Activated T-cell treated with anti-CD3 and anti-CD28 coated beads for 48 hours (primary cell): ENCODE measurements at regions not wholly inside any gene's neighbourhood (a gene's known extent, or its start where the extent isn't known, plus 50 kb on each side); places are given as distances from the start of the nearest gene placed in this dataset.

ENCODE experiments used
- DNase-seq: peaks from one replicate; pipeline ENCODE4 v3.0.0-alpha.2; 2020; ENCODE audit warnings: low read depth

DNA sequence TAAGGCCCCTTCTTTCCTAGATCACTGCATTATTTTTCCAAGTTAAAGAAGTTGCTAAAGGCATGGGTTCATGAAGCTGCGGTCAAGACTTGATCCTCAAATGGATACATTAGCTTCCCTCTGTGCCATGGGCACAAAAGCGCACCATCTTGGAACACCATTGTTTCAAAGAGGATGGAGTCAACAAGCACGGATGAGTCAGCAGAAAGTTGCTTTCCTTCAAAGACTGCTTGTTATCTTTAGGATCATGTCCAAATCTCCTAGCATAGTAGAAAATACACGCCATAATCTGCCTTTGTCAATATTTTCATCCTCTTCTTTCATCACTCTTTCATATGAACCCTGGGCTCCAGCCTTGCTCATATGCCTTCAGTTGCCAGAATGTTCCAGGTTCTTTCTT, 226.8 kb upstream of the GATB start:
- DNase-seq = no peak

- DNase-seq = no peak
Observed at GRCh38 chr4:151983854-151984253, 223.0 kb upstream of the GATB start.

- DNase-seq = no peak
Observed at GRCh38 chr4:151979819-151980218, 219.0 kb upstream of the GATB start.

GRCh38 chr4:151968643-151969042, 207.8 kb upstream of the GATB start:
- no peak for DNase-seq

DNA sequence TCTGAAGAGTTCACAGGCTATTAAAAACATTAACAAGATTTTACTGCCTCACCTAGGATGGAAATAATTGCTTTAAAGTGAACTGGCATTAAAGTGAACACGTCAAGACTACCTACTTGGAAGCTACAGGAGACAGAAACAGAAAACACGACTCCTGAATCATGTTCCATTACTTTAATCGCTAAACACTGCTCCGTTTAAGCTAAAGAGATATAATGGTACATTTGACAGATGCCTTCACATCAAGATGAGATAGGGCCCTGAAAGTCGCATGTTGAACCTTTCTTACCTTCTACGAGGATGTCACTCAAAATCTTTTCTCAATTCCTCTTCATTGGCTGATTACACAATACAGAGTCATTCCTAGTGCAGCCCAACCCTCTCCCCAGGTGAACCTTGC, 206.3 kb upstream of the GATB start:
- no peak for DNase-seq

- no peak for DNase-seq
Observed at GRCh38 chr4:151962138-151962823, 201.5 kb upstream of the GATB start.

GRCh38 chr4:151961456-151961855, 200.6 kb upstream of the GATB start:
- no peak for DNase-seq

DNA sequence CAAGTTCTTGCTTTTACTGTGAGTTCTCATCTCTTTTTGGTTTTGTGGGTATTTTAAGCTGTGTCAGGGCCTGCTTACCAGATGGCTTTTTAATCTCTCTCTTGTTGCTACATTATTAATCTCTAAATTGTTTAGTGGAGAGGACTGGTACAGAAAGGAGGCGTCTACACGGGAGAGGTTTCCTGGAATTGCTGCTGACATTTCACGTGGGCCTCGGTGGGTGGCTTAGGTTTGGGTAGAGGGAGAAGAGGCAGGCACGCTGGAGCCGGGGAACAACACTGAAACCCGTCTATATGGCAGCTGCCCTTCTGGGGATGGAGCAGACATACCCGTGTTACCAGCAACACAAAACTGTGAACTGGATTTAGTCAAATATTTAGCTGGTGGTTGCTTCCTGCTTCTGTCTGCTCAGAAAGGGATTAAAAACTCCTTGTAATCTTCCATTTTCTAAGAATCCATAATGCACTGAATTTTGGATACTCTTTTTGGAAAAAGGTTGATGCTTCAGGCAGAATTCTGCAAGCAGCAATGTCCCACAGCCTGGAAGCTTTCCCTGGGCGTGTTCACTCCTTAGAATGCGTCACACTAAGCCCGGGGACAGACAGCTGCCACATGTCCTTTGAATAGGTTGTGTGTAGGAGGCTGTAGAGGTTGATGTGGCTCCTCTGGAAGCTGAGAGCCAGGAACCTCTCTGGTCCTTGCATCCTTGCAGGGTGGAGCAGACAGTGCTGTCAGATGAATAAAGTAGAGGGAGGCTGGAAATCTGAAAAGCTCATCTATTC, 199.8 kb upstream of the GATB start:
- DNase-seq = no peak

DNA sequence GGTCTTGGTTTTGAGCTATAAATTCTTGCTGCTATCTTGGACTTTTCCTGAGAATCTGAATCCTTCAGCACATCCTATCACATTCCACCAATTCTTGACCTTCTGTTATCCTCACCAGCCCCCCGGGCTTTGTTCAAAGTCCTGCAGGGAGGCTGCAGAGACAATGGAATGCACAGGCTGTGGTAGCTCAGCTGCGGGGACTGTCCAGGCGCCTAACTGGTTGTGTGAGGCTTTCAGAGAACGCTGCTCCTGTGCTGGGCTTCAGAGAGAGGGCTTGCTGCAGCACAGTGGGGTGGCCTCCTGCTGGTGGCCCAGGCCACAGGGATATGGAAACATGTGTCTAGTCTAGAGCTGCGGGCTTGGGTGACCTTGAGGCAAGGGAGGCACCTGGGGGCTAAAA, 196.3 kb upstream of the GATB start:
- no peak for DNase-seq

GRCh38 chr4:151955721-151956380, 195.0 kb upstream of the GATB start:
- DNase-seq = no peak

DNA sequence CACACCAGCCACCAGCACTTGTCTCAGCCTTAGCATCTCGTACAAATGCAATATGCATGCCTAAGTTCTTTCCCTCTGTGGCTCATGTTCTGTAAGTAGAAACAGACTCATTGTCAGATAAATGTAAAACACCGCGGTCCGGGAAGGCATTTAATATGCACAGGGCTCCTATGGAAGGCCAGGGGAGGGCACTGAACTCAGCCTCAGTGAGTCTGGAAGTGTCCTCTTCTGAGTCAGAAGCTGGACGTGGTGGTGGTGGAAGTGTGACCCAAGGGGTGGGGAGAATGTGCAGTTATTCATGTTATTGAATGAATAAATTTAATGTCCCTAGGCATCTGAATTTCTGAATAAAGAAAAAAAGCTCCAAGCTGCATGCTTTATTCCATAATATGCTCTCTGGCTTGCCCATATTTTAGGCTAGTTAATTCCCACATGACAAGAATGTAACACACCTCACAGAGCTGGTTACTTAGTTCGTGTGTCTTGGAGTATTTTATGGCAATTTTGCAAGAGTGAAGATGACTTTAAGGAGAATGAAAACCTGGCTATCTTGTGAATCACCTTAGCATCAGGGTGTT, 193.1 kb upstream of the GATB start:
- no peak for DNase-seq

- DNase-seq = no peak
Observed at GRCh38 chr4:151953312-151953711, 192.5 kb upstream of the GATB start.

DNA sequence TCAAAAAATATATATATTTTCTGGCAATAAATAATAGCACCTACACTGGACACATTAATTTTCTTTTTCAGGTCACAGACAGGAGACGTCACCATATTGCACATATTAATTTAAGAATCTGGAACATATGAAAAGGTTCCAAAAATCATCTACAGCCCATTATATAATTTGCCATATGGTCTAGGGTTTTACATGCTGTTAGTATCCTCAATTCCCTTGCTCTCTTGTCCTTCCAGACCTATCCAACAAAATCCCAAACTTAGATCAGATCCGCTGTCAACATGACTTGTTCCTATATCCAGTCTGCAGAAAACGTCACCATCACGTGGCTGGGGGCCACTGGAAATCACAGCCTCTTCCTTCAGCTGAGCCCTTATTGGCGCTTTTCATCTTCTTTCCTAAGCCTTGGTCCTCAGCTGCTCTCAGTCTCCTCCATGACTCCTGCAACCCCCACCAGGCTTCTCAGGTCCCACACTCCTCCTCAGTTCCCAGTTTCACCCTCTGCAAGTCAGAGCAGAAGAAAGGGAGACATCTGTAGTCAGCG, 192.0 kb upstream of the GATB start:
- DNase-seq = no peak

GRCh38 chr4:151952137-151952536, 191.3 kb upstream of the GATB start:
- no peak for DNase-seq

- DNase-seq = no peak
Observed at GRCh38 chr4:151951671-151952050, 190.9 kb upstream of the GATB start.

GRCh38 chr4:151950993-151951670, 190.3 kb upstream of the GATB start:
- DNase-seq = no peak

DNA sequence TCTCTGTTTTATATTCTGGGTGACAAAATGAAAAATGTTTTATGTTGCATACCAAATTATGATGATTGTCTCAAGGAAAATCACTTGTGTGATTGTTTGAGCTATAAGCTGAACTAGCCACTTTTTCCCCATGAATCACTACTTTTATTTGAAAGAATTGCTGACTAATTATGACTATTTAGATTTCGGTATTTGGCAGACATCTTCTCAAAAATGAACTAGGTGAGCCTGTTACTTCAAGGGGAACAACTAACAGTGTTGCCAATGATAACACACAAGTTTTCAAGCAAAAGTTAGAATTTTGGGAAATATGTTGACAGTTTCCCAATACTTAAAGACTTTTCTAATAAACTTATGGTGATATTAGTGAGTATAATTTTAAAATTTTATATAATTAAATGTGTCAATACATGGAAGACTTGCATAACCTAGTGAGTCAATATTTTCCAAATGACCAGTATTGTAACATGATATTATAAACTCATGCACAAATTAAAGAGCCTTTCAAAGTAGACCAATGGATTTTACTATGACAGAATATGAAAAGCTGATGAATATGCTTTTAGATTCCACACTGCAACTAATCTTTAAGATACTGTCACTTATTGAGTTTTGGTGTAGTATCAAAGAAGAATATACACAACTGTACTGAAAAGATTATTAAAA, 187.7 kb upstream of the GATB start:
- DNase-seq = no peak

DNA sequence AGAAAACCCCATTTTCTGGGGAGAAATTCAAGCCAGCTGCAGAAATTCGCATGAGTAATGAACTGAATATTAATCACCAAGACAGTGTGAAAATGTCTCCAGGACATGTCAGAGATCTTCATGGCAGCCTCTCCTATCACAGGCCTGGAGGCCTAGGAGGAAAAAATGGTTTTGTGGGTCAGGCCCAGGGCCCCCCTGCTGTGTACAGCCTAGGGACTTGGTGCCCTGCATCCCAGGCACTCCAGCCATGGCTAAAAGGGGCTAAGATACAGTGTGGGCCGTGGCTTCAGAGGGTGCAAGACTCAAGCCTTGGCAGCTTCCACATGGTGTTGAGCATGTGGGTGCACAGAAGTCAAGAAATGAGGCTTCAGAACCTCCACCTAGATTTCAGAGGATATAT, 185.9 kb upstream of the GATB start:
- no peak for DNase-seq

GRCh38 chr4:151942971-151943370, 182.2 kb upstream of the GATB start:
- no peak for DNase-seq

DNA sequence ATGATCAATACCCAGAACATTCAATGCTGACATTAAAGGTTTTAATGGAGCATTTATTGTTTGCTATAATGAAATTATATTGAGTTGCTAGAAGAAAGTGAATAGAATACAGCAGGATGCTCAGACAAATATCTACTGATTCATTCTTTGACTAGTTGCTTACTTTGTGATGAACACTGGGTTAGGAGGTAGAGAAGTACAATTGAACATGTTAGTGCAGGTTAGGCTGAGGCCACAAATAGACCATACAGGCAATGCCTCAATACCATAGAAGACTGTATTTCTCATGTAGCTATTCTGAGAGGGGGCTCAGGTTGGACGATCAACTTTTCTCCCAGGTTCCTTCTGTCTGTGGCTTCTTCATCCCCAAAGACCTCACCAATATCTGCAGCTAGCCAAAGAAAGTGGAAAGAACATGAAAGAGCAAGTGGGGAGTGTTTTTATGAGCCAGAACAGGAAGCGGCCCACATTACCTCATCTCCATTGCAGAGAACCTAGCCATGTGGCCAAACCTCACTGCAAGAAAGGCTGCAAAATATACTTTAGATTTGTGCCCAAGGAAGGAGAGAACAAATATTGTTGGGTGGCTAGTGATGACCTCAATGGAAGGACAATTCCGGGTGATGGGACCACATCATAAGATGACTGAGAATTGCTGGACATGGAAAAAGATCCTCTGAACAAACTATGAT, 180.3 kb upstream of the GATB start:
- DNase-seq = no peak

GRCh38 chr4:151940291-151940690, 179.5 kb upstream of the GATB start:
- no peak for DNase-seq
